ENCODE measurements at regions not wholly inside any gene's neighbourhood (a gene's known extent, or its start where the extent isn't known, plus 50 kb on each side); places are given as distances from the start of the nearest gene placed in this dataset.

DNA sequence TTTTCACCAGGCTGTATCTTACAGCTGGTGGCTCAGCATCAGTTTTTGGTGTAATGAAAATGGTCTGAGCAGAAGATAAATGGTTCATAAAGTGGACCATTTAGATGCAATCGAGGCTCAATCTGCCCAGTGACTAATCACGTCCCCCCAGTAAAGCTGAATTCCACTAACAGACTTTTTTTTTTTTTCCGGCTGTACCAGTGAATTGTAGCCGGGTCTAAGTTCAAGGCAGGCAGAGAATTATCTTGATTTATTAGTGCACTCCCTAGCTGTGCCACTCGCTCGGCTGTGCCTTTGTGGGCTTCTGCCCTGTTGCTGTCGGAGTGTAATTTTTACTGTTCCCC, 215.1 kb upstream of the POU3F3 start:
- TF ChIP-seq MAFK (conservative IDR thresholded peaks at IDR 0.05 in 1 of 2, IDR thresholded peaks at IDR 0.05 in 1 of 2; ENCODE audit: low read length in 2 of 2) = no peak
- no peak for TF ChIP-seq SMC3 (IDR thresholded peaks at IDR 0.05; ENCODE audit: low read length)
- no peak for TF ChIP-seq POLR2AphosphoS5 (IDR thresholded peaks at IDR 0.05; ENCODE audit: low read depth, low read length)
- TF ChIP-seq ZNF780A (CRISPR knock-in tag; IDR thresholded peaks at IDR 0.05) = no peak
- TF ChIP-seq BHLHE40 (IDR thresholded peaks at IDR 0.05; ENCODE audit: low read length) = no peak
- no peak for TF ChIP-seq ZNF530 (CRISPR knock-in tag; IDR thresholded peaks at IDR 0.05; ENCODE audit: low read depth)
- TF ChIP-seq ZNF292 (CRISPR knock-in tag; IDR thresholded peaks at IDR 0.05; ENCODE audit: borderline replicate concordance, low read depth) = no peak
- TF ChIP-seq MXI1 (IDR thresholded peaks at IDR 0.05; ENCODE audit: borderline replicate concordance, low read depth, low read length) = no peak
- TF ChIP-seq PAX8 (CRISPR knock-in tag; IDR thresholded peaks at IDR 0.05; ENCODE audit: borderline replicate concordance) = no peak
- no peak for TF ChIP-seq NFYC (CRISPR knock-in tag; IDR thresholded peaks at IDR 0.05)
- TF ChIP-seq FOXP1 (IDR thresholded peaks at IDR 0.05) = no peak
- TF ChIP-seq FOXP1 (CRISPR knock-in tag; IDR thresholded peaks at IDR 0.05) = no peak
- TF ChIP-seq, protein P1, sequence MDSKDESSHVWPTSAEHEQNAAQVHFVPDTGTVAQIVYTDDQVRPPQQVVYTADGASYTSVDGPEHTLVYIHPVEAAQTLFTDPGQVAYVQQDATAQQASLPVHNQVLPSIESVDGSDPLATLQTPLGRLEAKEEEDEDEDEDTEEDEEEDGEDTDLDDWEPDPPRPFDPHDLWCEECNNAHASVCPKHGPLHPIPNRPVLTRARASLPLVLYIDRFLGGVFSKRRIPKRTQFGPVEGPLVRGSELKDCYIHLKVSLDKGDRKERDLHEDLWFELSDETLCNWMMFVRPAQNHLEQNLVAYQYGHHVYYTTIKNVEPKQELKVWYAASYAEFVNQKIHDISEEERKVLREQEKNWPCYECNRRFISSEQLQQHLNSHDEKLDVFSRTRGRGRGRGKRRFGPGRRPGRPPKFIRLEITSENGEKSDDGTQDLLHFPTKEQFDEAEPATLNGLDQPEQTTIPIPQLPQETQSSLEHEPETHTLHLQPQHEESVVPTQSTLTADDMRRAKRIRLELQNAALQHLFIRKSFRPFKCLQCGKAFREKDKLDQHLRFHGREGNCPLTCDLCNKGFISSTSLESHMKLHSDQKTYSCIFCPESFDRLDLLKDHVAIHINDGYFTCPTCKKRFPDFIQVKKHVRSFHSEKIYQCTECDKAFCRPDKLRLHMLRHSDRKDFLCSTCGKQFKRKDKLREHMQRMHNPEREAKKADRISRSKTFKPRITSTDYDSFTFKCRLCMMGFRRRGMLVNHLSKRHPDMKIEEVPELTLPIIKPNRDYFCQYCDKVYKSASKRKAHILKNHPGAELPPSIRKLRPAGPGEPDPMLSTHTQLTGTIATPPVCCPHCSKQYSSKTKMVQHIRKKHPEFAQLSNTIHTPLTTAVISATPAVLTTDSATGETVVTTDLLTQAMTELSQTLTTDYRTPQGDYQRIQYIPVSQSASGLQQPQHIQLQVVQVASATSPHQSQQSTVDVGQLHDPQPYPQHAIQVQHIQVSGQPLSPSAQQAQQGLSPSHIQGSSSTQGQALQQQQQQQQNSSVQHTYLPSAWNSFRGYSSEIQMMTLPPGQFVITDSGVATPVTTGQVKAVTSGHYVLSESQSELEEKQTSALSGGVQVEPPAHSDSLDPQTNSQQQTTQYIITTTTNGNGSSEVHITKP (CRISPR knock-in tag; IDR thresholded peaks at IDR 0.05; ENCODE audit: low read depth) = no peak
- no peak for TF ChIP-seq BRCA1 (CRISPR knock-in tag; IDR thresholded peaks at IDR 0.05)
- TF ChIP-seq, protein P2, sequence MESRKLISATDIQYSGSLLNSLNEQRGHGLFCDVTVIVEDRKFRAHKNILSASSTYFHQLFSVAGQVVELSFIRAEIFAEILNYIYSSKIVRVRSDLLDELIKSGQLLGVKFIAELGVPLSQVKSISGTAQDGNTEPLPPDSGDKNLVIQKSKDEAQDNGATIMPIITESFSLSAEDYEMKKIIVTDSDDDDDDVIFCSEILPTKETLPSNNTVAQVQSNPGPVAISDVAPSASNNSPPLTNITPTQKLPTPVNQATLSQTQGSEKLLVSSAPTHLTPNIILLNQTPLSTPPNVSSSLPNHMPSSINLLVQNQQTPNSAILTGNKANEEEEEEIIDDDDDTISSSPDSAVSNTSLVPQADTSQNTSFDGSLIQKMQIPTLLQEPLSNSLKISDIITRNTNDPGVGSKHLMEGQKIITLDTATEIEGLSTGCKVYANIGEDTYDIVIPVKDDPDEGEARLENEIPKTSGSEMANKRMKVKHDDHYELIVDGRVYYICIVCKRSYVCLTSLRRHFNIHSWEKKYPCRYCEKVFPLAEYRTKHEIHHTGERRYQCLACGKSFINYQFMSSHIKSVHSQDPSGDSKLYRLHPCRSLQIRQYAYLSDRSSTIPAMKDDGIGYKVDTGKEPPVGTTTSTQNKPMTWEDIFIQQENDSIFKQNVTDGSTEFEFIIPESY (CRISPR knock-in tag; IDR thresholded peaks at IDR 0.05) = no peak

All from HepG2 (cell line).